CD4-positive, alpha-beta T cell treated with Interferon alpha-2 for 1 hour (primary cell): ENCODE measurements at regions not wholly inside any gene's neighbourhood (a gene's known extent, or its start where the extent isn't known, plus 50 kb on each side); places are given as distances from the start of the nearest gene placed in this dataset.

ENCODE experiments used
- DNase-seq, 2 donors: peaks; one replicate each; pipeline ENCODE4 v3.0.0-alpha.2; 2020 to 2022

DNA sequence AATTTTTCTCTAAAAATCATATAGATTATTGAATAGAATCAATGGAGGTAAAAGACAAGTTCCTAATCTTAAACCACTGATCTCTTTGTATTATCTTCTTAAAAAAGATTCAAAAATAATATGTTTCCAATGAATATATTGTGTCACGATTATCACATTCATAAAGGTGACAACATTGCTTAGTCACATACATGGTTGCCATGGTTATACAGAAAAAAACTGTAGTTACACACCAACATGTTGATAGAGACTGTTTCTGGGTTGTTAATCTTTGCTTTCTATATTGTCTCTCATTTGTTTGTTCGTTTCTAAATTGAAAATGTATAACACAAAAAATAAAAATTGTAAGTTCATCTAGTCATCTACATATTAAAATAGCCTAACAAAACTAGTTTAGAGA is 376.0 kb upstream of the ALCAM start:
- DNase-seq, result no peak

DNA sequence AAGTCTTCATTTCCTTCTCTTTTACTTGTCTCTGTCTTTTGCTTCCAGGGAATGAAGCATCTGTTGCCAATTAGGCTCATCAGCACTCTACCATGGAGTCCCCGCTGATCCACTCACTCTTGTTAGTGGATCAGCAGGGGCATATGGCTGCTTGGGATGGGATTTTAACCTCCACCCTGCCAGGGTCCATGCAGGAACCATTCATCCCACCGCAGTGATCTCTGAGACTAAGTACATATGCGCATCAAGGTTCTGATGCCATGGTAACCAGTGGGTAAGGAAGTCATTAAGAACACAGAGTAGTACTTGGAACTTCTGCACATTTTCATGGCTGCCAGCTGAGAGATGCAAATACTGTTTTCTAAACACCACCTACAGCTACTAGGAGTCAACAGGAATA is 374.0 kb upstream of the ALCAM start:
- DNase-seq, result no peak

DNA sequence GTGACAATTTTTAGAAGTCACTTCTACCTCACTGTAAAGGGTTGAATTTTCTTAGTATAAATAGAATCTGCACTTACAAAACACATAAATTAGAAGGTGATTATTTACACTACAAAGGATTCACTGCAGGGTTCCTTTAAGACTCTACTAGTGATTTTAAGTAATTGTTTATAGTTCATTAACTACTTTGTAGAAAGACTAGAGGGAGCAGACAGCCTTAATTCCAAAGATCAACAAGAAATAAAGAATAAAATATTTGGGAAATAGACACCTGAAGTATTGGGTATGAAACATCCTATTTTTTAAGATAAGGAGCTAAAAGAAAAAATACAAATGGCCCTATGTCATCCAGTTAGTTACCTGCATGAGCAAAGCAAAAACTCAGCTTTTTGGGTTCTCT is 360.5 kb upstream of the ALCAM start:
- DNase-seq, result no peak

DNA sequence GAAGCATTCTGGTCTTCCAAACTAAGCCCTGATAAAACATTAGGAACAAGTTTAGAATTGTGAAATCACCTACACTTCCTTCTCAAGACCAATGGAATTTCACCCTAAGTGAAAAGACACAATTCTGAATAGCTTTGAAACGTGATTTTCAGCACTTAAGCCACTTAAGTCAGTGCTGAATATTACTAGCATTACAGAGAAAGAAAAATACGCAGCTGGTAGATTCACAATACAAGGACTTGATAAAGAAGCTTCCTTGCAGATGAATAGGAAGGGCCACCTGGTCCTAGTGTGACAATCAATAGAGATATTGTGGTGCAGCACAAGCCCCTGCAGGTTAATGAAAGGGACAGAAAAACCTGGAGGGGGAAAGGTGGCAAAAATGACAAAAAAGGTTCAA is 353.1 kb upstream of the ALCAM start:
- DNase-seq, result no peak

DNA sequence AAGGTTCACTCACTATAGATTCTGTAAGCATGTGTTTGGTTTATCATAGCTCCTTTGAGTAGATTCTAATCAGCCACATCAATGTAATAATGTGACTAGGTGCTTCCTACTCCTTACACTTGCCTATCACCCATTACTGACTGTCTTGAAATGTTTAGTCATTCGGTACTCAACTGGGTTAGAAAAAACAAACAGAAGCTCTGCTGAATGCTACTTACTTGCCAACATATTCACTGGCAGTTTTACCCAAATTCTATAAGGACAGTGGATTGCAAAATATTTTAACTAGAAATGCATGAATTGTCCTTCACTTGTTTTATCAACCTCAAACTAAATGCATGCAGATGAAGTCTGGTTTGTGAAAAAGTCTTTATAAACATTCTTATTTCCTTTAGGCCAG is 352.1 kb upstream of the ALCAM start:
- no peak for DNase-seq

DNA sequence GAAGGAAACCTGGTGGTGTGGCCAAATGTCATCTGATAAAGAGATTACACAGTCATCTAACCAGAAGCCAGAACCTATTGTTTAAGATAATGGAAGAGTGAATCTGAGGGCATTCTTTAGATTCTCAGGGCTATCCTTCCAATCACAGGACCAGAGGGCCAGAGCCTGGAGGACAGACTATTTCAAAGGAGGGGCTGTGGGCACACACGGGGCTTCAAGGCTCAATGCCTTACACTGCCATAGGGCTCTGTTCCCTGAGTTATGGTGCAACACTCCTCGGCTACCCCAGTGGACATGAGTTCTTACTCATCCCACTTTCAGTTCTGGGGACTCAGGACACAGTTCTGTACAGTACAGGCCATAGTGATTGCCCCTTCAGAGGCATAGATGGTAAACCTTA is 343.9 kb upstream of the ALCAM start:
- no peak for DNase-seq

DNA sequence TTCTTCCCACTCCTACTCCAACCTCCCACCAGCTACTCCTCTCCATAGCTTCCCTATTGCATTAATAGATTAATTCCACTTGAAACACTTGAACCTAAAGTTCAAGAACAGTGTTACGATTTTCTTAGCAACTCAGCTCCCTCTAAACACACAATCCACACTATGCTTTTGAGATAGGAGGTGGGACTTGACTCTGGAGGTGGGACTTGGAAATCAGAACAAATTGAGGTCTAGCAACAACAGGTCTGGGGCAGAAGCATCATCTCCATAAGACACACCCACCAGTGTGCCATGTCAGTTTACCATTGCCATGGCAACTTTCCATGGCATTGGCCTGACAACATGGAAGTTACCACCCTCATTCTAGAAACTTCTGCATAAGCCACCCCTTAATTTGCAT is 336.5 kb upstream of the ALCAM start:
- DNase-seq, result no peak

DNA sequence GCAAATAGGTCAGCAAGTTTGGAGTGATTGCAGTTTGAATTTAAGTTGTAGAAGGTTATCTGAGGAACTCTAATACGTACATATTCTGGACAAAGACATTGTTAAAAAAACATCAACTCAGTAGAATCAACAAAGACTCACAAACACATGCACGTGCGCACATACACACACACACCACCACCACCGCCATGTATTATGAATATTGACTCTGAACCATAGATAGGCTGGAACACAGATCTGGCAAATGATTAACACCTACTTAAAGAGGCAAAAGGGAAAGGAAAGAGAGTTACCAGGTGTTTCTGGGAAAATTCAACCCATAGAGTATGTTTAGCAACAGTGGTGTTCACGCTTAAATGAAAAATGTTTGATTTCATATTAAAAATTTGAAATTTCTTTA is 334.2 kb upstream of the ALCAM start:
- DNase-seq, result no peak

DNA sequence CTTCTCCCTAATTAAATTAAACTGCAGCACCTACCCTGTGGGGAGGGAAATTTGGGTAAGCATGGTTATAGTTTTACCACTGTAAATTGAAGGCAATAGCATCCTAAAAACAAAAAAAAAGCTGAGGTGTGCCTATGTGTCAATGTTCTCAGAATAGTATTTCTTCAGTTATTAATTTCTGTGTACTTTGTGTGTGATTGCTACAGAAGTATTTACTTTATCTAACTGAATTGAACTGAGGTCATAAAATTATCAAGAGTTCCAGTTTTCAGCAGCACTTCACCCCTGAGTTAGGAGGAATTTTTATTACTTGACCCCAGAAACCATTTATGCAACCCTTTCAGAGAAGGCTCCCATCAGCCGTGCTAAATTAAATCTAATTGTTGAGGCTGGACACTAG is 333.6 kb upstream of the ALCAM start:
- DNase-seq, result no peak

DNA sequence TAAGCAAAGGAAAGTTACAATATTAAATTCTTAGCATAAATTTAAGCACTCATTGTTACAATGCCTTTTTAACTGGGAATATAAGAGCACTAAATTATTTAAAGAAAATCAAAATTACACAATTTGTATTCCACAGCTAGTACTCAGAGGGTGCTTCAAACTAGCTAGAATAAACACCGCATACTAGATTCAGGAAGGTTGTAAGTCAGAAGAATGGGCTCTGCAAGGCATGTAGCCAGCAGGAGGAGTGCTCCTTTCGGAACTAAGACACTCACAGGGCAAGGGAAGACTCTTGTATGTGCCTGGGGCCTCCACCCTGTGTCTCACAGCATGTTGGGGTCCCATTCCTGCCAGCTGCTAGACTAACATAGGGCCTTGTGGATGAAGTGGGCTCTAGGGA is 327.7 kb upstream of the ALCAM start:
- DNase-seq, result no peak

DNA sequence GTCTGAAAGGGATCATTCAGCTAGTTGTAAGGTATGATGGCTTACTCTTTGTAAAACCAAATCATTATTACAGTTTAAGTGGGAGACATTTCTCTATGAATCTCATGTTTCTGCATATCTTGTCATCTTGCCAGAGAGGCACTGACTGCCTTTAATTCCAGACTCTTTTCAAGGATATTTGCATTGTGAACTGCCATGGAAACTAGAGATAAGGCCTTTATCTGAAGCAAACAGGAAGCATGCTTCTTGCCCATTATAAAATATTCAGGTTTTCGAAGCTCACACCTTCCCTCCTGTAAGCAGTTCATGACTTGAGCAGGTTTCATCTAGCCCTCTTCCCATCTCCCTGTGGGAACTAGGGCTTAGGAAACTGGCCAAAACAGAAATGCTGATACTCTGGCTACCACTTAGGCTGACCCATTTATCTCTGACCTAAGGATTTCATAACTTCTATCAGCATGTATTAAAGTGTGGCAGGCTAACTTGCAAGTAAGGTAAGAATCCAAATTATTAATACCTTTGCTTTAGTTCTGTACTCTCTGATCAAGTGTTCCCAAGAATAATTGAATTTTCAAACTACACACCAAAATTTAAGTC is 326.6 kb upstream of the ALCAM start:
- DNase-seq, result no peak

DNA sequence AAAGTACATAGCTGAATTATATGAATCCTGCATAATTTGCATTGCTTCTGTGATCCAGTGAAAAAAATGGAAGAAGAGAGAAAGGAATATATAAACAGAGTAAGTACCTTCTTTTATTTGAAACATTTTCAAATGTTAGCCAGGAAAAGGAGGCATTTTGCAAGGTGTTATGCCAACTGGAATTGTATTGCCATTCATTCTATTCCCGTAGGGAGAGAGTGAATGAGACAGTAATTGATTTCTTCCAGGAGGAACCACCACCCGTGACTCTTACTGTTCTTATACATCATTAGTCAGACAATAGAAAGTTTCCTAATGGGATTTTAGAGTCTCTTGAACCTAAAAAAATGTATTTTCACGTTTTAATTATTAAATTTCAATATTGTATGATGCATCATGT is 324.1 kb upstream of the ALCAM start:
- no peak for DNase-seq

DNA sequence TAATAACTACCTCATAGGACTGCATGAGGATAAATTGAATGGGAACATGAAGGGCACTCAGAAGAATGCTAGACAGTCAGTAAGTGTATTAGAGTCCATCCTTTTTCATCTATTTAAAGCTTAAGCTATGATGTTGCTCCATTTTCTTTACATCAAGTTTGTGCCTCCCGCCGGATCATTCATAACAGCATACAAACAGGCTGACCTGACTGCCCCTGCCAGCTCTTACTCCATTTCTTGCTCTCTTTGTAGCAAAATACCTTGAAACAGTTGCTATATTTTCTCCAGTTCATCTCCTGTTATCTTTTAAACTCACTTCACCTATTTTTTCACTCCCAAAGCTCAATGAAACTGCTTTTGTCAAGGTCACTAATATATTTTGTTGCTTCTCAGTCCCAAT is 315.6 kb upstream of the ALCAM start:
- DNase-seq, result no peak

DNA sequence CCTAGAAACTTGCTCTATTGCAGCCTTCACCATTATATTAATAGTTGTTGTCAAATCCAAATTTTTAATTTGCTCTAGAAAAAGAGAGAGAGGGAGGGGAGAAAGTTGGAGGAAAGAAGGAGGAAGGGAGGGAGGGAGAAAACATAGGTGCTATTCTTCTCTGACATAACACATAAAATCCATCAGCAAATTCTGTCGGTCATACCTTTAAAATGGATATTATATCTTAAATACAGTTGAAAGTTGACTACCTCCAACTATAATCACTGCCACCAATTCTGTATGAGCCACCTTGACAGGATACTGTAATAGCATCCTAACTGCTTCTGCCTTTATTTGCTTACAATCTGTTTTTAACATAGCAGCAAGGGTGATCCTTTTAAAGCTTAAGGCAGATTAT is 314.7 kb upstream of the ALCAM start:
- no peak for DNase-seq

DNA sequence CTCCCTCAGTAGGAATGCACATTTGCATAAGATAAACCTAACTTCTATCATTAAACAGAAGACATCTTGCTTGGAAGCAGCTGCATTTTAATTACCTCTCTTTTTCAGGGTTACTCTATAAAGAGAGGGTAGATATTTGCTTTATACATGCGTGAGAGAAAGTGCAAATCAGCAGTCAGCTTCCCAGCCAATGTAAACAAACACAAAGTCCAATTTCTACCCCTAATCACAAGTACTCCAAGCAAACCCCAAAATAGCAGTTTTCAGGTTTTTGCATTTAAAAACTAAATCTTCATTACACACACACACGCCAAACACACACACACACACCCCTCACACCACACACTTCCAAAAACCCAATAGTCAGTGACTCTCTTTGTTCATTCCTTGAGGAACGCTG is 303.9 kb upstream of the ALCAM start:
- DNase-seq, result no peak

DNA sequence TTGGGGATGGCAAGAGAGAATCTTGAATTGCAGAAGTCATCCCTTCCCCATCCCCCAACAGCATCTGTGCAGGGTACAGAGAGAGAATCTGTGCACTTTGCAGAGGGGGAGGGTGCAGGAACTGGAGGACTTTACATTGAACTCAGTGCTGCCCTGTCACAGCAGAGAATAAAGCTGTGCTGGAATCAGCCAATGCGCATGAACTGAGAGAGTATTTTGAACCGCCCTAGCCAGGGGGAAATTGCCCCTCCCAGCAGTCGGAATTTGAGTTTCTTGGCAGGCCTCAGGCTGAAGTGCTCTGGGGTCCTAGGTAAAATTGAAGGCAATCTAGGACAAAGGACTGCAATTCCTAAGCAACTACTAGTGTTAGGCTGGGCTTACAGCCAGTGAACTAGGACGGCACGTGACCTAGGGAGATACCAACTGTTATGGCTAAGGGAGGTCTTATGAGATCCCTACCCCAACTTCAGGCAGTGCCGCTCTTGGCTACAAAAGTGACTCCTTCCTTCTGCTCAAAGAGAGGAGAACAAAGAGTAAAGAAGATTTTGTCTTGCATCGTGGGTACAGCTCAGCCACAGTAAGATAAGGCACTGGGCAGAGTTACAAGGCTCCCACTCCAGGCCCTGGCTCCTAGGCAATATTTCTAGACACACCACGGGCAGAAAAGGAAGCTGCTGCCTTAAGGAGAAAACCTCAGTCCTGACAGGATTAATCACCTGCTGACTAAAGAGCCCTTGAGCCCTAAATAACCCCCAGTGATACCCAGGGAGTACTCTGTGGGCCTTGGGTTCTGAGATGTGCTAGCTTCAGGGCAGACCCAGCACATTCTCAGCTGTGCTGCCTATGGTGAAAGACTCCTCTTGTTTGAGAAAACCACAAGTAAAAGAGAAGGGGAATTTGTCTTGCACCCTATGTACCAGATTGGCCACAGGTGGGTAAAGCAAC is 300.5 kb upstream of the ALCAM start:
- DNase-seq, result no peak

DNA sequence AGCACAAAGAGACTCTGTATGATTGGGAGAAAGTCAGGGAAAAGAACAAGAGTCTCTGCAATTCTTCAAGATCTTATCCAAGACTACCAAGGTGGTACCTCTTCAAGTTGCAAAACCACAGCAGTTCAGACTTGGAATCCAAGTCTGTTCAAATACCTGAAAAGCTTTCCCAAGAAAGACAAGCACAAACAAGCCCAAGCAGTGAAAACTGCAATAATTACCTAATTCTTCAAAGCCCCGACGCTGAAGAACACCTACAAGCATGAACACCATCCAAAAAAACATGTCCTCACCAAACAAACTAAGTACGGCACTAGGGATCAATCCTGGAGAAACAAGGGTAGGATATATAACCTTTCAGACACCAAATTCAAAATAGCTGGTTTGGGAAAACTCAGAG is 299.3 kb upstream of the ALCAM start:
- DNase-seq, result no peak

DNA sequence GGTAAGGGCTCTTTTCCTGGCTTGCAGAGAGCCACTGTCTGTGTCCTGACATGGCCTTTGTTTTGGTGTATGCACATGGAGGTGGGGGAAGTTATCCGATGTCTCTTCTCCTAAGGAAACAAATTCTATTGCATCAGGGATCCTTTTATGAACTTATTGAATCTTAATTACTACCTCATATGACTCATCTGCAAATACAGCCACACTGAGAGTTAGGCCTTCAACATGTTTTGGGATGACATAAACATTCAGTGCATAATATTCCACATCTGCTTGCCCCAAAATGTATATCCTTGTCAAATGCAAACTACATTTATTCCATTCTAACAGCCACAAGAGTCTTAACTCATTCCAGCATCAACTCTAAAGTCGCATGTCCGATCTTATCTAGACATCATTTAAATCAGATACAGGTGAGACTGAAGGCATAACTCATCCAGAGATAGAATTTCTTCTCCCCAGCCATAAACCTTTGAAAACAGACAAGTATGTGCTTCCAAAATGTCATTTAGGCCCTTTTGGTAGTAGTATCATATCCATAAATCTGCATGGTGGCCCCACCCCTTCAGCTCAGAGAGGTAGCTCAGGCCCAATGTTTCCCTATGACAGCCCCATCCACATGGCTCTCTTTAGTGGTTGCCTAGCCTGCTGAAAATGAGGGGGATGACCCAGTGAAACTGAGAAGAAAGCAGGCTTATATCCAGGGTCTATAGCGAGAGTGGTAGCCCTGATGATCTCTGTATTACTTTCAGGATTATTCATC is 289.5 kb upstream of the ALCAM start:
- no peak for DNase-seq

DNA sequence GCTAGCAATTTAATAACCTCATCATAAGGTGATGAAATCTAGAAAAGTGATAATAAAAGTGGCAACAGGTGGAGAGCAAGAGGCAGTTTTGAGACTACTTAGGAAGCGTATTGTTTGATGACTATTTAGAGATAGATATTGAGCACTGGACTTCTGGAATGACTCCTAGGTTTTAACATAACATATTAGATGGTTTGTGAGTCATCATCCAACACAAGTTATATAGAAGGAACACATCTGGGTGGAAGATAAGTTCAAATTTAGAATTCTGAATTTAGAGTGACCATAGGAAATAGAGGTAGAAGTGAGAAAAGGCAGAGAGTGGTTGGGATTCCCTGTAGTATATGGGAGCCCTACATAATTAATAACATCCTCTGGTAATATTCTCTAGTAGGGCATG is 282.8 kb upstream of the ALCAM start:
- no peak for DNase-seq

DNA sequence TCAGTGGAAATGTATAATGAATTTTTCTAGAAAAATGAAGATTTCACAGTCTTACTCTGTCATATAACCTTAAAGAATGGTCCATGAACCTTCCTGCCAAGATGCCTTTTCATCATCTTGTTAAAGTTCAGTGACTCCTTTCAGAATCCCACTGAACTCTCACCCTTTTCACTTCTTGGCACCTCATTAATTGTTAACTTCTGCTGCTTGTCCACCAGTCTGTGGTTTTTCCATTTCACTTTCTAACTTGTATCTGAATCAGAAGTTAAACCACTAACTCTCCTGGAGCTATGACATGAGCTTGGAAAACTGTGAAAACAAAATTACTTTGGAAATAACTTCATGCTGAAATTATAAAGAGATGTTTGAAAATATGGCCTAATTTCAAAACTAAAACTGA is 281.2 kb upstream of the ALCAM start:
- no peak for DNase-seq

DNA sequence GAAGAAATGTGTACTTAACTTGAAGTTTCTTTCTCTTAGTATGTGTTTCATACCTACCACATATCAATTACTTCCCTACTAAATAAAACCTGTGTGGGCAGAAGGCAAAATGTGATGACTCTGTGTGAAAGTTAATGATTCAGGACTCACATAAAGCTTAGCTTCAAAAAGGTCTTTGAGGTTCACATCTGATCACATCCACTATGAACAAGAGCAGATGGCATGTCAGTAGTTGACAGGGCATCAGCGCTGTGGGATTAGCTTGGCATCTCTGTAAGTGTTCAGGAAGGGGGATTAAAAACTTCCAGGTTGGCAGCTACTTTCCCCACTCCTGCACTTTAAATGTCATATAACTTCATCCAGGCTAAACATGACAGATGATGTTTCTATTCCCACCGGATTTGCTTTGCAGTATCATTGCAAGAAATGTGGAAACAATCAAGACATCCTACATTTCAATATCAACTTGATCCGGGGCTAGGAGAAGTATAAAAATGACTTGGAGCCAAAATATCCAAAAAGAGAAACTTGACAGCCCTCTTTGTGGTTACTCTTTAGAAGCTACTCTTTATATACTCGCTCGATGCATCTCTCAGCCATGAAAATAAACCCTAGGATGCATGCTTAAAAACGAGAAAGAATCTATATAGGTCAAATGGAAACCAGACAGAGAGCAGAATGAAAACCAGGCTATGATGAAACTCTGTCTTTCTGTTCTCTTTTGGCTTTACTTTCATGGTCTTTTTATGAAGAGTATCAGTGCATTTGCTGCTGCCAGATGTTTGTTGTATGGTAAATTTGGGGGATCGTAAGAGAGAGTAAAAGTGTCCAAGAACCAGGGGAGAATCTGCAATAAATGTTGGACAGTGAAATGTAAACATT is 273.1 kb upstream of the ALCAM start:
- DNase-seq, result no peak

DNA sequence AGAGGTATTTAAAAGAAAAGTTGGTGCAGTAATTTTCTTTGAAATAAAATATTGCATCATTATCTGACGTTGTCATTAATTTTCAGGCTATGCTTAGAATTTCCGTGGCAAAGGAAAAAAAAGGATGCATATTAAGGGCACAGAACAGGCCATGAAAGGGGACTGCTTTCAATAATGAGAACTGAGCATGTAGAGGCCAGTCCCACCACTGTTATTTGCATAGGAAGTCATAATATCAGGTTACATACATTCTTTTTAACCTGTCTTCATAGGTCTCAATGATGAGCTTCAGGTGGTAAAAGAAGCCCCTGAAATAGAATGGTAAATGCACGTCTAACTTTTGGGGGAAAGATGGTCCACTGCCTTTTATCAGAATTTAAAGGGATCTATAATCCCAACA is 272.1 kb upstream of the ALCAM start:
- no peak for DNase-seq

DNA sequence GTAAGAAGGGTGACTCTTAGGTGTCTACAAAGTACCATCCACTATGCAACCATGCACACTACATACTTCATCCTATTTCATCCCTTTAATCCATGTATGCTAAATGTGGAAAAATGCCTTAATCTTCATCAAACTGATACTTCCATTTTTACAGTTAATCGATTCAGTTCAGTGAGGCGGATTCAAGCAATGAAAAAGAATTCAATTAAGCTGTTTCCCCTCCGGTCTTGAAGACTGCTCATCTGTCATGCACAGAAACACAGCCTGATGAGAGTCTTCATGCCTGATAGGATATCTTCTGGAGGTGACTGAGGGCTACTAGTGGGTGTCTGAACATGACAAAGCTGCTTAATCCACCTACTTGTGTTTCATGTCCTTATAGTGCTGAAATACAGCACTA is 270.6 kb upstream of the ALCAM start:
- no peak for DNase-seq
